WI38 (cell line): ENCODE measurements at regions not wholly inside any gene's neighbourhood (a gene's known extent, or its start where the extent isn't known, plus 50 kb on each side); places are given as distances from the start of the nearest gene placed in this dataset.
"Not testable (repeated sequence)": the region's sequence is repeated elsewhere in the genome, so short reads cannot be mapped to it uniquely, and the experiment has no call there.

Source experiments
- H3K4me3 ChIP-seq: 2 replicates; pipeline ENCODE4 v1.5.1; 2011; ENCODE audit warnings: low read depth, mild to moderate bottlenecking, control low read depth, low read length
- TF ChIP-seq, protein P1 (sequence below): IDR thresholded peaks from 2 replicates; pipeline ENCODE4 v1.5.1; 2012; ENCODE audit warnings: low read depth, mild to moderate bottlenecking, control low read depth, low read length

DNA sequence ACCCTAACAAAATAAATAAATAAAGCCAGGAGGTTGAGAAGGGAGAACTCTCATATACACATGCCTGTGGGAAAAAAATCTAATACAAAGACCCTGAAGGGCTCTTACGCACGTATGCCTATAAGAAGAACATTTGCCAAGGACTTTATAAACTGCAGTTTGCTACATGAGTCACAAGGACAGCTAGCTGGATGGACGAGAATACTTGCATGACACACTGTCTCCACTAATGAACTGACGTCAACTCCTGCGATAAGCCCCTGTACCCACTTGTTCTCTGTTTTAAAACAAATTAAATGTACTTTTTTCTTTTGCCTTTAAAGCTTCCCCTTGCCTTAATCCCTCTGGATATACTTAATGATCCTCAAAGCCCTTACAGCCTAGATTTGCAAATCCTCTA lies 374.6 kb upstream of the GHITM start:
- no peak overlapping the region for H3K4me3 ChIP-seq
- TF ChIP-seq, protein P1, sequence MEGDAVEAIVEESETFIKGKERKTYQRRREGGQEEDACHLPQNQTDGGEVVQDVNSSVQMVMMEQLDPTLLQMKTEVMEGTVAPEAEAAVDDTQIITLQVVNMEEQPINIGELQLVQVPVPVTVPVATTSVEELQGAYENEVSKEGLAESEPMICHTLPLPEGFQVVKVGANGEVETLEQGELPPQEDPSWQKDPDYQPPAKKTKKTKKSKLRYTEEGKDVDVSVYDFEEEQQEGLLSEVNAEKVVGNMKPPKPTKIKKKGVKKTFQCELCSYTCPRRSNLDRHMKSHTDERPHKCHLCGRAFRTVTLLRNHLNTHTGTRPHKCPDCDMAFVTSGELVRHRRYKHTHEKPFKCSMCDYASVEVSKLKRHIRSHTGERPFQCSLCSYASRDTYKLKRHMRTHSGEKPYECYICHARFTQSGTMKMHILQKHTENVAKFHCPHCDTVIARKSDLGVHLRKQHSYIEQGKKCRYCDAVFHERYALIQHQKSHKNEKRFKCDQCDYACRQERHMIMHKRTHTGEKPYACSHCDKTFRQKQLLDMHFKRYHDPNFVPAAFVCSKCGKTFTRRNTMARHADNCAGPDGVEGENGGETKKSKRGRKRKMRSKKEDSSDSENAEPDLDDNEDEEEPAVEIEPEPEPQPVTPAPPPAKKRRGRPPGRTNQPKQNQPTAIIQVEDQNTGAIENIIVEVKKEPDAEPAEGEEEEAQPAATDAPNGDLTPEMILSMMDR = no peak

DNA sequence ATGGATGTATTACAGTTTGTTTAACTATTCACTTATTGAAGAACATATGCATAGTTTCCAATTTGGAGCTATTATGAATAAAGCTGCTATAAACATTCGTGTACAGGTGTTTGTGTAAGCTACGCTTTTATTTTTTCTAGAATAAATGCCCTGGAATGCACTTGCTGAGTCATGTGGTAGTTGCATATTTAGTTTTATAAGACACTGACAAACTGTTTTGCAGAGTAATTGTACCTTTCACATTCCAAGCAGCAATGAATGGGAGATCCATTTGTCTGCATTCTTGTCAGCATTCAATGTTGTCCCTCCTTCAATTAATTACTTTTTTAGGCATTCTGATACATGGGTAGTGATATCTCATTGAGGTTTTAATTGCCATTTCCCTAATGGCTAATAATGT lies 373.6 kb upstream of the GHITM start:
- H3K4me3 ChIP-seq = no peak overlapping the region
- TF ChIP-seq, protein P1 = no peak

DNA sequence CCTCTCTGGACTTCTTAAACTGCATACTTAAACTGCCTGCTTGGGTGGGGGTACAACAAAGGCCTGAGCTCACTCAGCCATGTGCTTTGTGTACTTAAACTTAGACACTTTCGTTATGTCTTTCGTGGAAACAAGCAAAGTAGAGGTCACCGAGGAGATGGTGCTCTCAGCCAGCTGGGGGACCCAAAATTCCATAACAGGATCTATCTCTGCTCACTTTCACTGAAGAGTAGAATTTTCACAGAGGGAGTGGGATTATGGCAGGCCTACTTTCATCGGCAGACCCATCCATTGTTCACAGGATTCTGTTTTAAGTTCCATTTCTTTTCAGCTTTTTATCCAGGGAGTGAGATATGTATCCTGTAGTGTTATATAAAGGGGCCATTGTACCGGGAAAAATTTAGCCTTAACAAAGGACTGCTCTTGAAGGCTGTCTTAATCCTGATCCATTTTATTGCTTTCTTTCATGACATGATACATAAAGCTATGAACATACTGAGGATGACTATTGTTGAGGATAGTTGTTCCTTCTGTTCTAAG lies 370.0 kb upstream of the GHITM start:
- H3K4me3 ChIP-seq = no peak overlapping the region
- TF ChIP-seq, protein P1 = no peak

DNA sequence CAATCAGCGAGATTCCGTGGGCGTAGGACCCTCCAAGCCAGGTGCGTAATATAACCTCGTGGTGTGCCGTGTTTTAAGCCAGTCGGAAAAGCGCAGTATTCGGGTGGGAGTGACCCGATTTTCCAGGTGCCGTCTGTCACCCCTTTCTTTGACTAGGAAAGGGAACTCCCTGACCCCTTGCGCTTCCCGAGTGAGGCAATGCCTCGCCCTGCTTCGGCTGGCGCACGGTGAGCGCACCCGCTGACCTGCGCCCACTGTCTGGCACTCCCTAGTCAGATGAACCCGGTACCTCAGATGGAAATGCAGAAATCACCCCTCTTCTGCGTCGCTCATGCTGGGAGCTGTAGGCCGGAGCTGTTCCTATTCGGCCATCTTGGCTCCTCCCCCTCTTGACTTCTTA lies 352.6 kb upstream of the GHITM start:
- H3K4me3 ChIP-seq = not testable (repeated sequence)

DNA sequence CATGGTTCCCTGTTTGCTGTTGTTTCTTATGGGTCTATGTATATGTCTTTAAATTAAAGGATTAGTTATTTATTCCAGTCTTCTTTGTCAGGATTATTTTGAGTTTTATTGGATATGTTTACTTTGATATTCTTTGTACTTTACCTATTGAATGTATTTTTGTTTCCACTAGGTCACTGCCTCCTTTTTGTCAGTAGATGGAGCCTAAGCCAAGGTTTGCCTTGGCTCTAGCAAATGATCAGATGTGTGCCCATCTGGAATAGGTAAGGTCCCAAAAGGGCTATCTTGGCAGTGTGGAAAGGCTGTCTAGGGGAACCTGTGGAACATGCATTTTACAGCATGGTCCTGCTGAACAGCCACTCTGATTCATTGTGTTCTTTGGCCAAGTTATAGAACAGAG lies 337.3 kb upstream of the GHITM start:
- H3K4me3 ChIP-seq = no peak overlapping the region

DNA sequence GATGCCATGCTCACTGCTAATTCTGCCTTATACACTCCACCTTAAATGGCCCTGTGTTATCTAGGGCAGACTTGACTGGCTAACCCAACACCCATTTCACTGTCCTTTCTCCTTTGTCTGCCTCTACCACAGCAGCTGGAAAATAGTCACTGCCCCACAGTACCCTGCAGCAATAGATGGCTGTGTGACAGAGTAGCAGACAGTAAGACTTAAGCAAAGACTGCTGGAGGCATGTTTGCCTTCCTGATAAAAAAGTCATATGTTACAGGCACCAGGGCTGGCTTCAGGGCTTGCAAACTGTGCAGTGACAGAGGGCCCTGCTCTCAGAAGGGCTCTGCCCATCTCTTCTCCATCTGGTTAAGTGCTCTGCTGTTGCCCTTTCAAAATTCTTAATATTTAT lies 332.6 kb upstream of the GHITM start:
- no peak overlapping the region for H3K4me3 ChIP-seq
- TF ChIP-seq, protein P1 = no peak

More for the DNA sequence above, 337.3 kb upstream of the GHITM start:
- TF ChIP-seq, protein P1 = no peak

DNA sequence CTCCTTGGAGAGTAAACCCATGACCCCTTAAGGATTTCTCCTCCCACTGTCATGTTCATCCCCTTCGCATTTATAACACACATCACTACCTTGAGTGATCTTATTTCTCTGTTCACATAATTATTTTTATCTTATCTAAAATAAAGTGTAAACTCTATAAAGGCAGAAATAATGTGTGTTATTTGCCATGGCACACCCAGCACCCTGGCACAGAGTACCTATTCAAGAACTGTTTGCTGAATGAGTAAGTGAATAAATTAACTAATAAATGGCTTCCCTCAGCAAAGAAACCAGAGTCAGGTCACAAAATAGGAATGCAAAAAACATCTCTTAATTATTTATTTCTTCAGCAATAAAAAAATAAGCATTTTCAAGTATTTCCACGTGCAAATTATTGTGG lies 330.3 kb upstream of the GHITM start:
- no peak overlapping the region for H3K4me3 ChIP-seq
- TF ChIP-seq, protein P1 = no peak

DNA sequence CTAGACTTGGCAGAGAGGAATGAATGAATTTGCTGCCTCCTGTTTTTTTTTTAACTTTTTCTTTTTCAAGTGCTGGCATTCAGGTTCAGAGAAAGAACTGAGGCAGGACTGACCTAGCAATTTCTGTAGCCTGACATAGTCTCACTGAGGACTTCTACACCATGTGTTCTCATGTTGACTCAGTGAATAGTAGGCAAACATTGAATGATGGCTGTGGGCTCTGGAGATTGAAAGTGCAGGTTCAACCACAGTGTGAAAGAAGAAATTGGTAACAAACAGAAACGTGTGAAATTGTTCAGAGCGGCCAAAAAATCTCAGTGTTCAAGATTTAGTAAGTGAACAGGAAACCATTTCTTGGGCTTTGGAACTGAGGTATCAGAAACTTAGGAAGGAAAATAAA lies 322.4 kb upstream of the GHITM start:
- no peak overlapping the region for H3K4me3 ChIP-seq
- TF ChIP-seq, protein P1 = no peak
